OCI-LY7 (cell line): ENCODE measurements at regions not wholly inside any gene's neighbourhood (a gene's known extent, or its start where the extent isn't known, plus 50 kb on each side); places are given as distances from the start of the nearest gene placed in this dataset.

ENCODE experiments used
- BruUV-seq: library from RNA; stranded (reverse); fragments of 400-500 nt; replicated peaks from 2 replicates; lab custom pipeline; 2021; lab: Mats Ljungman, UMichigan
- CTCF ChIA-PET: fragments of 300-600 bp; sonication (Branson Sonifier 250); formaldehyde crosslinking; loops from one replicate; lab custom pipeline; 2022; ENCODE audit warnings: antibody characterized with exemption; ENCODE audit not compliant: unreplicated experiment; lab: Charles Lee
- POLR2A ChIA-PET: fragments of 300-600 bp; sonication (Branson Sonifier 250); formaldehyde crosslinking; loops from one replicate; lab custom pipeline; 2022; ENCODE audit warnings: antibody characterized with exemption; lab: Charles Lee
- DNase-seq: peaks from one replicate; pipeline ENCODE4 v3.0.0-alpha.2; 2015; ENCODE audit warnings: low spot score
- H2AFZ ChIP-seq: fragments of 200-600 bp; sonication (generic), shearing (Covaris generic); 2 replicates; pipeline ENCODE4 v1.6.1; 2014; ENCODE audit warnings: mild to moderate bottlenecking, antibody characterized with exemption, low read length, moderate library complexity
- H3K27ac ChIP-seq: fragments of 200-600 bp; sonication (generic); 2 replicates; pipeline ENCODE4 v1.5.1; 2014; ENCODE audit warnings: mixed run types, low read depth, mild to moderate bottlenecking, moderate library complexity, low read length, inconsistent platforms; ENCODE audit not compliant: poor library complexity, severe bottlenecking
- H3K36me3 ChIP-seq: fragments of 200-600 bp; sonication (generic); 2 replicates; pipeline ENCODE4 v1.6.1; 2014; ENCODE audit warnings: mild to moderate bottlenecking, antibody characterized with exemption, low read length, moderate library complexity, mixed read lengths; ENCODE audit not compliant: insufficient read depth
- H3K4me1 ChIP-seq: fragments of 200-600 bp; sonication (generic); 2 replicates; pipeline ENCODE4 v1.5.1; 2014; ENCODE audit warnings: mild to moderate bottlenecking, low read length; ENCODE audit not compliant: insufficient read depth, poor library complexity, severe bottlenecking
- H3K4me2 ChIP-seq: fragments of 200-600 bp; sonication (generic); 2 replicates; pipeline ENCODE4 v1.6.1; 2014; ENCODE audit warnings: mild to moderate bottlenecking, low read length
- H3K4me3 ChIP-seq: fragments of 200-600 bp; sonication (generic); 2 replicates; pipeline ENCODE4 v1.5.1; 2014; ENCODE audit warnings: mild to moderate bottlenecking, low read depth, low read length; ENCODE audit not compliant: poor library complexity, severe bottlenecking
- H3K79me2 ChIP-seq: fragments of 200-600 bp; sonication (generic); 2 replicates; pipeline ENCODE4 v1.6.1; 2016; ENCODE audit warnings: low read depth, mild to moderate bottlenecking, low read length, moderate library complexity, mixed read lengths; ENCODE audit not compliant: insufficient read depth
- H3K9me2 ChIP-seq: fragments of 200-600 bp; sonication (generic); 2 replicates; pipeline ENCODE4 v1.6.1; 2016; ENCODE audit warnings: mild to moderate bottlenecking, low read length, mixed read lengths; ENCODE audit not compliant: insufficient read depth
- H3K9me3 ChIP-seq: fragments of 200-600 bp; sonication (generic); 2 replicates; pipeline ENCODE4 v1.6.1; 2014; ENCODE audit warnings: mild to moderate bottlenecking, mixed run types, low read length, mixed read lengths
- H4K20me1 ChIP-seq: fragments of 200-600 bp; sonication (generic); 2 replicates; pipeline ENCODE4 v1.6.1; 2014; ENCODE audit warnings: mild to moderate bottlenecking, antibody characterized with exemption, low read length, moderate library complexity, mixed read lengths; ENCODE audit not compliant: insufficient read depth
- EZH2phosphoT487 ChIP-seq: fragments of 200-600 bp; sonication (generic); IDR thresholded peaks from 2 replicates; pipeline ENCODE4 v1.6.1; 2018; ENCODE audit warnings: low read depth, borderline replicate concordance, mild to moderate bottlenecking, mixed run types, antibody characterized with exemption, low read length, moderate library complexity, mixed read lengths
- intact Hi-C: fragments of 100-400 bp; cut with micrococcal nuclease; formaldehyde crosslinking; loops from one replicate; pipeline ENCODE4 v1.10.0; 2022; ENCODE audit not compliant: unreplicated experiment
- TF ChIP-seq, protein P1 (sequence below): fragments of 200-600 bp; sonication (generic); conservative IDR thresholded peaks from 2 replicates; pipeline ENCODE4 v1.5.1; 2014; ENCODE audit warnings: mild to moderate bottlenecking, antibody characterized with exemption, low read length, moderate library complexity, mixed read lengths

- no TSS peak for BruUV-seq
- no peak for DNase-seq
- CTCF ChIA-PET = no interaction called here
Observed at GRCh38 chrX:39508300-39508692, 589.5 kb downstream of the BCOR start.

GRCh38 chrX:39509157-39509556, 588.6 kb downstream of the BCOR start:
- POLR2A ChIA-PET = no interaction called here
- CTCF ChIA-PET = no interaction called here
- H3K4me2 ChIP-seq = no peak overlapping the region
- BruUV-seq = no TSS peak
- no peak overlapping the region for H3K27ac ChIP-seq
- H3K4me1 ChIP-seq = no peaks in the 10 kb centered on the region
- TF ChIP-seq, protein P1, sequence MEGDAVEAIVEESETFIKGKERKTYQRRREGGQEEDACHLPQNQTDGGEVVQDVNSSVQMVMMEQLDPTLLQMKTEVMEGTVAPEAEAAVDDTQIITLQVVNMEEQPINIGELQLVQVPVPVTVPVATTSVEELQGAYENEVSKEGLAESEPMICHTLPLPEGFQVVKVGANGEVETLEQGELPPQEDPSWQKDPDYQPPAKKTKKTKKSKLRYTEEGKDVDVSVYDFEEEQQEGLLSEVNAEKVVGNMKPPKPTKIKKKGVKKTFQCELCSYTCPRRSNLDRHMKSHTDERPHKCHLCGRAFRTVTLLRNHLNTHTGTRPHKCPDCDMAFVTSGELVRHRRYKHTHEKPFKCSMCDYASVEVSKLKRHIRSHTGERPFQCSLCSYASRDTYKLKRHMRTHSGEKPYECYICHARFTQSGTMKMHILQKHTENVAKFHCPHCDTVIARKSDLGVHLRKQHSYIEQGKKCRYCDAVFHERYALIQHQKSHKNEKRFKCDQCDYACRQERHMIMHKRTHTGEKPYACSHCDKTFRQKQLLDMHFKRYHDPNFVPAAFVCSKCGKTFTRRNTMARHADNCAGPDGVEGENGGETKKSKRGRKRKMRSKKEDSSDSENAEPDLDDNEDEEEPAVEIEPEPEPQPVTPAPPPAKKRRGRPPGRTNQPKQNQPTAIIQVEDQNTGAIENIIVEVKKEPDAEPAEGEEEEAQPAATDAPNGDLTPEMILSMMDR = no peak
- intact Hi-C loops = no loop called here
- no peak overlapping the region for H3K4me3 ChIP-seq
- H3K79me2 ChIP-seq = no peaks in the 10 kb centered on the region
- no peaks in the 10 kb centered on the region for H3K9me2 ChIP-seq
- H3K36me3 ChIP-seq = no peaks in the 10 kb centered on the region
- no peak overlapping the region for H2AFZ ChIP-seq
- DNase-seq = no peak
- H4K20me1 ChIP-seq = no peaks in the 10 kb centered on the region
- H3K9me3 ChIP-seq = no peaks in the 10 kb centered on the region

More at GRCh38 chrX:39508300-39508692, 589.5 kb downstream of the BCOR start:
- no peaks in the 10 kb centered on the region for H3K79me2 ChIP-seq
- H2AFZ ChIP-seq = no peak overlapping the region
- H3K4me1 ChIP-seq = no peaks in the 10 kb centered on the region
- POLR2A ChIA-PET = interaction anchor here (0.6 kb wide), 1 partner anchor 686 kb away, joined by 5 read pairs; no protein-coding TSS in a partner anchor
- no peaks in the 10 kb centered on the region for H3K36me3 ChIP-seq
- H3K9me2 ChIP-seq = no peaks in the 10 kb centered on the region
- no peak overlapping the region for H3K4me3 ChIP-seq
- intact Hi-C loops = no loop called here
- H3K9me3 ChIP-seq = no peaks in the 10 kb centered on the region
- H3K4me2 ChIP-seq = no peak overlapping the region
- H4K20me1 ChIP-seq = no peaks in the 10 kb centered on the region
- TF ChIP-seq, protein P1 = no peak
- TF ChIP-seq EZH2phosphoT487 = no peak
- no peak overlapping the region for H3K27ac ChIP-seq

DNA sequence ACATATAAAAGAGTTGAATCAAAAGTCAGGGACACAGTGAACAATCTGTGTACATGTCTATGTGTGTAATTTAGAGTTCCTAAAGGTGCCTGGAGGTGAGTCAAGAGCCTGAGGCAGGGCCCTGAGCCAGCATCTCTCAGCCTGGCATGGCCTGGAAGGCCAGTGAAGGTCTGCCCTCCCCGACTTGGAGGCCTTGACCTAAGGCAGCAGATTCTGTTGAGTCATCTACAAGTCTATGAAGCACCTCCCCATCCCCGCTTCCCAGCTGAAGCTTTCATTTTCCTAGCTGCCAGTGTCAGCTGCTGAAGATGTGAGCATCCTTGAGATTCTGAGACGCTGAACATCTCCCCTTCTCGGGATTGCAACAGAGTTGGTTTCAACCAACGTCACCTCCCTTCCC, 583.9 kb downstream of the BCOR start:
- H3K27ac ChIP-seq = no peak overlapping the region
- no peak for DNase-seq
- H2AFZ ChIP-seq = no peak overlapping the region
- no peaks in the 10 kb centered on the region for H3K9me2 ChIP-seq
- H3K4me3 ChIP-seq = no peak overlapping the region
- H3K4me1 ChIP-seq = no peaks in the 10 kb centered on the region
- POLR2A ChIA-PET = no interaction called here
- CTCF ChIA-PET = no interaction called here
- intact Hi-C loops = no loop called here
- no peaks in the 10 kb centered on the region for H3K36me3 ChIP-seq
- H3K79me2 ChIP-seq = no peaks in the 10 kb centered on the region
- H4K20me1 ChIP-seq = no peaks in the 10 kb centered on the region
- H3K9me3 ChIP-seq = no peaks in the 10 kb centered on the region
- BruUV-seq = no TSS peak
- TF ChIP-seq, protein P1 = no peak
- no peak for TF ChIP-seq EZH2phosphoT487
- H3K4me2 ChIP-seq = no peak overlapping the region
